LNCAP (cell line): ENCODE measurements at regions not wholly inside any gene's neighbourhood (a gene's known extent, or its start where the extent isn't known, plus 50 kb on each side); places are given as distances from the start of the nearest gene placed in this dataset.

Source experiments
- CTCF ChIP-seq: fragments of 450-650 bp; IDR thresholded peaks from 2 replicates; pipeline ENCODE4 v1.5.1; 2017; ENCODE audit warnings: mild to moderate bottlenecking

GRCh38 chr2:157159221-157159934, 98.1 kb upstream of the GALNT5 start:
- TF ChIP-seq CTCF, result no peak

- no peak for TF ChIP-seq CTCF
These were observed 97.4 kb upstream of the GALNT5 start for GRCh38 chr2:157160111-157160510.

- TF ChIP-seq CTCF, result no peak
These were observed 93.1 kb upstream of the GALNT5 start for GRCh38 chr2:157164370-157164769.

GRCh38 chr2:157164891-157165290, 92.6 kb upstream of the GALNT5 start:
- no peak for TF ChIP-seq CTCF

GRCh38 chr2:157168501-157168900, 89.0 kb upstream of the GALNT5 start:
- TF ChIP-seq CTCF, result no peak

GRCh38 chr2:157169889-157170288, 87.6 kb upstream of the GALNT5 start:
- no peak for TF ChIP-seq CTCF

GRCh38 chr2:157170299-157170698, 87.2 kb upstream of the GALNT5 start:
- TF ChIP-seq CTCF, result no peak

GRCh38 chr2:157172239-157172638, 85.3 kb upstream of the GALNT5 start:
- TF ChIP-seq CTCF, result no peak
